ENCODE measurements at regions not wholly inside any gene's neighbourhood (a gene's known extent, or its start where the extent isn't known, plus 50 kb on each side); places are given as distances from the start of the nearest gene placed in this dataset.

DNA sequence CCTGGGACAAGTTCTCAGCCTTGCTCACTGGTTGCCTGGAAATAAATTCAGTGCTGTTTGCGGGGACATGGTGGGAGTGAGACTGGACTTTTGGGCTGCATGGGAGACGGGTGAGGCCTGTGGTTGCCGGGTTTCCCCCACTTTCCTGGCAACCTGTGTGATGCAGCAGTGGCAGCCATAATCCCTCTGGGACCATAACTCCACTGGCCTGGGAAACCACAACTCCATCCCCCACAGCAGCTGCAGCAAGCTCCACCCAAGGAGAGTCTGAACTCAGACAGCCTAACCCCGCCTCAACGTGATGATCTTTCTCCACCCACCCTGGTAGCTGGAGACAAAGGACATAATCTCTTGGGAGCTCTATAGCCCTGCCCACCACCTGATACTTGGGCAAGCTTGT is 349.9 kb downstream of the PIK3R1 start:
- no peak for TF ChIP-seq POLR2A (IDR thresholded peaks at IDR 0.05)
- TF ChIP-seq POLR2AphosphoS5 (IDR thresholded peaks at IDR 0.05) = peak in 1 of 3 donors; percentile 57
